IPS-18a (cell line): ENCODE measurements at regions not wholly inside any gene's neighbourhood (a gene's known extent, or its start where the extent isn't known, plus 50 kb on each side); places are given as distances from the start of the nearest gene placed in this dataset.
"Not testable (repeated sequence)": the region's sequence is repeated elsewhere in the genome, so short reads cannot be mapped to it uniquely, and the experiment has no call there.

ENCODE experiments used
- H3K27ac ChIP-seq: one replicate; pipeline ENCODE4 v1.5.1; 2013; ENCODE audit warnings: low read length
- H3K27me3 ChIP-seq: one replicate; pipeline ENCODE4 v1.6.1; 2013; ENCODE audit warnings: mild to moderate bottlenecking, low read length; ENCODE audit not compliant: control insufficient read depth, insufficient read depth
- H3K36me3 ChIP-seq: one replicate; pipeline ENCODE4 v1.6.1; 2013; ENCODE audit warnings: low read depth, low read length; ENCODE audit not compliant: control insufficient read depth
- H3K4me1 ChIP-seq: one replicate; pipeline ENCODE4 v1.6.1; 2013; ENCODE audit warnings: low read depth, low read length; ENCODE audit not compliant: control insufficient read depth
- H3K4me3 ChIP-seq: one replicate; pipeline ENCODE4 v1.5.1; 2013; ENCODE audit warnings: low read length
- H3K9ac ChIP-seq: one replicate; pipeline ENCODE4 v1.6.1; 2013; ENCODE audit warnings: mild to moderate bottlenecking, low read length, moderate library complexity
- H3K9me3 ChIP-seq: one replicate; pipeline ENCODE4 v1.6.1; 2013; ENCODE audit warnings: low read depth, low read length; ENCODE audit not compliant: control insufficient read depth

- H3K27me3 ChIP-seq: no peaks in the 10 kb centered on the region
- no peak overlapping the region for H3K9ac ChIP-seq
- no peak overlapping the region for H3K27ac ChIP-seq
- no peak overlapping the region for H3K4me3 ChIP-seq
- no peaks in the 10 kb centered on the region for H3K4me1 ChIP-seq
- no peaks in the 10 kb centered on the region for H3K36me3 ChIP-seq
- no peaks in the 10 kb centered on the region for H3K9me3 ChIP-seq
Observed at GRCh38 chr11:96523656-96524055, 133.8 kb downstream of the JRKL start.

- H3K4me3 ChIP-seq: no peak overlapping the region
- no peaks in the 10 kb centered on the region for H3K27me3 ChIP-seq
Observed at GRCh38 chr11:96524475-96524874, 134.7 kb downstream of the JRKL start.

GRCh38 chr11:96530473-96530872 is 140.7 kb downstream of the JRKL start:
- Histone ChIP-seq H3K4me1 (no peaks in the 10 kb centered on the region), H3K4me3 (no peak overlapping the region), H3K9me3 (peaks cover 5% of the 10 kb centered on the region), H3K27ac (no peak overlapping the region), H3K36me3 (no peaks in the 10 kb centered on the region), H3K9ac (no peak overlapping the region), H3K27me3 (no peaks in the 10 kb centered on the region)

More at GRCh38 chr11:96524475-96524874, 134.7 kb downstream of the JRKL start:
- Histone ChIP-seq H3K4me1 (no peaks in the 10 kb centered on the region), H3K9me3 (no peaks in the 10 kb centered on the region), H3K36me3 (no peaks in the 10 kb centered on the region), H3K9ac (no peak overlapping the region), H3K27ac (no peak overlapping the region)

- H3K27ac ChIP-seq: no peak overlapping the region
- peaks cover 3% of the 10 kb centered on the region for H3K9me3 ChIP-seq
- H3K27me3 ChIP-seq: no peaks in the 10 kb centered on the region
Observed at GRCh38 chr11:96538104-96538503, 148.3 kb downstream of the JRKL start.

GRCh38 chr11:96538622-96539021 is 148.8 kb downstream of the JRKL start:
- H3K4me3 ChIP-seq: no peak overlapping the region
- H3K4me1 ChIP-seq: no peaks in the 10 kb centered on the region
- no peak overlapping the region for H3K27ac ChIP-seq
- H3K36me3 ChIP-seq: no peaks in the 10 kb centered on the region
- no peaks in the 10 kb centered on the region for H3K27me3 ChIP-seq
- H3K9ac ChIP-seq: no peak overlapping the region
- no peaks in the 10 kb centered on the region for H3K9me3 ChIP-seq

More at GRCh38 chr11:96538104-96538503, 148.3 kb downstream of the JRKL start:
- H3K36me3 ChIP-seq: no peaks in the 10 kb centered on the region
- H3K4me3 ChIP-seq: no peak overlapping the region
- no peak overlapping the region for H3K9ac ChIP-seq
- no peaks in the 10 kb centered on the region for H3K4me1 ChIP-seq

GRCh38 chr11:96540875-96541274 is 151.1 kb downstream of the JRKL start:
- Histone ChIP-seq H3K4me1 (no peaks in the 10 kb centered on the region), H3K27me3 (no peaks in the 10 kb centered on the region), H3K27ac (no peak overlapping the region), H3K36me3 (no peaks in the 10 kb centered on the region), H3K9me3 (no peaks in the 10 kb centered on the region), H3K9ac (no peak overlapping the region), H3K4me3 (no peak overlapping the region)

GRCh38 chr11:96543177-96543576 is 153.4 kb downstream of the JRKL start:
- Histone ChIP-seq H3K4me1 (no peaks in the 10 kb centered on the region), H3K27ac (no peak overlapping the region), H3K9ac (no peak overlapping the region), H3K36me3 (no peaks in the 10 kb centered on the region), H3K9me3 (no peaks in the 10 kb centered on the region), H3K4me3 (no peak overlapping the region), H3K27me3 (no peaks in the 10 kb centered on the region)

GRCh38 chr11:96545192-96545591 is 155.4 kb downstream of the JRKL start:
- H3K36me3 ChIP-seq, H3K9ac ChIP-seq, H3K4me1 ChIP-seq, H3K27ac ChIP-seq, H3K9me3 ChIP-seq, H3K4me3 ChIP-seq, H3K27me3 ChIP-seq: not testable (repeated sequence)

- H3K9ac ChIP-seq: no peak overlapping the region
- H3K9me3 ChIP-seq: no peaks in the 10 kb centered on the region
- H3K4me1 ChIP-seq: no peaks in the 10 kb centered on the region
- no peaks in the 10 kb centered on the region for H3K27me3 ChIP-seq
- no peak overlapping the region for H3K4me3 ChIP-seq
- H3K36me3 ChIP-seq: no peaks in the 10 kb centered on the region
- H3K27ac ChIP-seq: no peak overlapping the region
Observed at GRCh38 chr11:96551136-96551535, 161.3 kb downstream of the JRKL start.

GRCh38 chr11:96554236-96554820 is 164.5 kb downstream of the JRKL start:
- Histone ChIP-seq H3K4me1 (no peaks in the 10 kb centered on the region), H3K36me3 (no peaks in the 10 kb centered on the region), H3K9me3 (no peaks in the 10 kb centered on the region), H3K4me3 (no peak overlapping the region), H3K9ac (no peak overlapping the region), H3K27me3 (no peaks in the 10 kb centered on the region), H3K27ac (no peak overlapping the region)

- H3K27ac ChIP-seq, H3K9ac ChIP-seq, H3K4me3 ChIP-seq, H3K27me3 ChIP-seq, H3K36me3 ChIP-seq, H3K9me3 ChIP-seq, H3K4me1 ChIP-seq: not testable (repeated sequence)
Observed at GRCh38 chr11:96555826-96556225, 166.0 kb downstream of the JRKL start.

- H3K9ac ChIP-seq, H3K27me3 ChIP-seq, H3K36me3 ChIP-seq, H3K4me1 ChIP-seq, H3K9me3 ChIP-seq, H3K27ac ChIP-seq, H3K4me3 ChIP-seq: not testable (repeated sequence)
Observed at GRCh38 chr11:96560727-96561126, 170.9 kb downstream of the JRKL start.
